ENCODE measurements at regions not wholly inside any gene's neighbourhood (a gene's known extent, or its start where the extent isn't known, plus 50 kb on each side); places are given as distances from the start of the nearest gene placed in this dataset.

DNA sequence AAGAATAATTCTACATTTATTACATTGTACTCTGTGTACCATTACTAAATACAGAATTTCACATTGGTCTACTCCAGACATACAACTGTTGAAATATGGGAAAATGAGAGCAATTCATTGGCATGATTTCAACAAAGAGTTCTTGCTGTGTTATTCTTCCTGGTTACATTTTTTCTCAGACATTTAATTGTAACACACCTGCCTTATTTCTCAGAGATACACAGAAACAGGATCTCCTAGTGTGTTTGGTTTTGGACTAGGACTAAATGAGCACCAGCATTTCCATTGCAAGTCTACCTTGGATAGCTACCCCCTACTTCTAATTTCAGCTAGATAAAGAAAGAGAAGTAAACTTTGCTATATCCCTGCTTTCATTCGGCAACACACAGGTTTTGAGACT lies 274.3 kb upstream of the CNTN4 start:
- TF ChIP-seq, protein P1, sequence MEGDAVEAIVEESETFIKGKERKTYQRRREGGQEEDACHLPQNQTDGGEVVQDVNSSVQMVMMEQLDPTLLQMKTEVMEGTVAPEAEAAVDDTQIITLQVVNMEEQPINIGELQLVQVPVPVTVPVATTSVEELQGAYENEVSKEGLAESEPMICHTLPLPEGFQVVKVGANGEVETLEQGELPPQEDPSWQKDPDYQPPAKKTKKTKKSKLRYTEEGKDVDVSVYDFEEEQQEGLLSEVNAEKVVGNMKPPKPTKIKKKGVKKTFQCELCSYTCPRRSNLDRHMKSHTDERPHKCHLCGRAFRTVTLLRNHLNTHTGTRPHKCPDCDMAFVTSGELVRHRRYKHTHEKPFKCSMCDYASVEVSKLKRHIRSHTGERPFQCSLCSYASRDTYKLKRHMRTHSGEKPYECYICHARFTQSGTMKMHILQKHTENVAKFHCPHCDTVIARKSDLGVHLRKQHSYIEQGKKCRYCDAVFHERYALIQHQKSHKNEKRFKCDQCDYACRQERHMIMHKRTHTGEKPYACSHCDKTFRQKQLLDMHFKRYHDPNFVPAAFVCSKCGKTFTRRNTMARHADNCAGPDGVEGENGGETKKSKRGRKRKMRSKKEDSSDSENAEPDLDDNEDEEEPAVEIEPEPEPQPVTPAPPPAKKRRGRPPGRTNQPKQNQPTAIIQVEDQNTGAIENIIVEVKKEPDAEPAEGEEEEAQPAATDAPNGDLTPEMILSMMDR (IDR thresholded peaks at IDR 0.05; ENCODE audit: insufficient read depth in 1 of 2, low read depth in 1 of 2, low read length in 1 of 2, severe bottlenecking in 1 of 2, unreplicated experiment in 1 of 2): no peak
- no peaks in the 10 kb centered on the region for H3K4me1 Mint-ChIP-seq (ENCODE audit: low read depth, unreplicated experiment)
- no peak for DNase-seq
- ChIA-PET POLR2A (no interaction called here), CTCF (no interaction called here)
- H3K4me3 Mint-ChIP-seq (ENCODE audit: unreplicated experiment): no peak overlapping the region
- no peak overlapping the region for H3K4me3 ChIP-seq (ENCODE audit: low read depth, low read length)
- no peaks in the 10 kb centered on the region for H3K27me3 Mint-ChIP-seq (ENCODE audit: insufficient read depth, unreplicated experiment)
- no peak overlapping the region for H3K27ac Mint-ChIP-seq (ENCODE audit: unreplicated experiment)
- H3K27me3 ChIP-seq (replicated peaks; ENCODE audit: control insufficient read depth, insufficient read depth, low read length): no peaks in the 10 kb centered on the region
- H3K9me3 ChIP-seq: no peaks in the 10 kb centered on the region
- no peaks in the 10 kb centered on the region for H3K9me3 Mint-ChIP-seq (ENCODE audit: unreplicated experiment)
- H3K4me1 ChIP-seq: no peaks in the 10 kb centered on the region
- no TSS peak for BruUV-seq (replicated peaks)
- H3K36me3 Mint-ChIP-seq (ENCODE audit: insufficient read depth, unreplicated experiment): no peaks in the 10 kb centered on the region
- intact Hi-C loops (cut with micrococcal nuclease; ENCODE audit: unreplicated experiment): no loop called here
- H3K36me3 ChIP-seq (ENCODE audit: control insufficient read depth, insufficient read depth, low read length): no peaks in the 10 kb centered on the region

DNA sequence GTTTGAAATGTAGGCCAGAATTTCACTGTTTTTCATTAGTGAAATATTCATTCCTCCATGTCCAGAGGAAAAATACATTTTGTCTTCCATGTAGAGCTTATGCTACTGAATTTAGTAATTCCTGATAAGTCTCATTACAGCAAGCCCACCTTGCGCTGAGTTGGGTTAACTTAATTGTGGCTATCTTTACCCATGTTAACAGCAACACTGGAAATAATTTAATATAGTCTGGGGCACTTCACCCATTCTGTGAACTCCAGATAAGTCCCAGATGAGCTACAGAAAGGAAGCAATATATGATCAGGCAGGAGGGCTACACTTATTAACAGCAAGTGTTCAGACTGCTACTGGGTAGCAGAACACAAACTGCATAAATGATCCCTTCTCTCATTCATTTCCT lies 270.1 kb upstream of the CNTN4 start:
- BruUV-seq (replicated peaks): no TSS peak
- Histone ChIP-seq H3K36me3 (ENCODE audit: control insufficient read depth, insufficient read depth, low read length) (no peaks in the 10 kb centered on the region), H3K4me1 (no peaks in the 10 kb centered on the region), H3K27me3 (replicated peaks; ENCODE audit: control insufficient read depth, insufficient read depth, low read length) (no peaks in the 10 kb centered on the region), H3K4me3 (ENCODE audit: low read depth, low read length) (no peak overlapping the region), H3K9me3 (no peaks in the 10 kb centered on the region)
- no peaks in the 10 kb centered on the region for H3K9me3 Mint-ChIP-seq (ENCODE audit: unreplicated experiment)
- no peaks in the 10 kb centered on the region for H3K27me3 Mint-ChIP-seq (ENCODE audit: insufficient read depth, unreplicated experiment)
- H3K36me3 Mint-ChIP-seq (ENCODE audit: insufficient read depth, unreplicated experiment): no peaks in the 10 kb centered on the region
- no peak overlapping the region for H3K27ac Mint-ChIP-seq (ENCODE audit: unreplicated experiment)
- intact Hi-C loops (cut with micrococcal nuclease; ENCODE audit: unreplicated experiment): no loop called here
- H3K4me1 Mint-ChIP-seq (ENCODE audit: low read depth, unreplicated experiment): no peaks in the 10 kb centered on the region
- ChIA-PET POLR2A (no interaction called here), CTCF (no interaction called here)
- no peak for DNase-seq
- no peak overlapping the region for H3K4me3 Mint-ChIP-seq (ENCODE audit: unreplicated experiment)
- TF ChIP-seq, protein P1 (IDR thresholded peaks at IDR 0.05; ENCODE audit: insufficient read depth in 1 of 2, low read depth in 1 of 2, low read length in 1 of 2, severe bottlenecking in 1 of 2, unreplicated experiment in 1 of 2): no peak

DNA sequence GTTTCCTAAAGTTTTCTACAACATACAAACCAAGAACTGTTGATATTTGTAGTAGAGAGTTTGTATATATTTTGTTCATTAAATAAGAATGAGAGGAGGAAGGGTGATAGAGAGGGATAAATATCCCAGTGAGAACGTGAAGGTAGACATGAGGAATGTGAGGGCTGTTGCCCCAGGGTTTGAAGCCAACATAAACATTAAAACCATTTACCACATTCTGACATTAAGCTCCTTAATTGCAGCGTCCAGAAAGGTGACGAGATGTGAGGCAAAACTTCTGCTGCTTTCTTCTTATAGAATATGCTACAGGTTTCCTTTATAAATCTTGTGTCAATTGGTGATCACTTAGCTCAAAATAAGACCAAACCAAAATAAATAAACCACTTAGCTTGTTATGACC lies 267.8 kb upstream of the CNTN4 start:
- H3K36me3 ChIP-seq (ENCODE audit: control insufficient read depth, insufficient read depth, low read length): no peaks in the 10 kb centered on the region
- DNase-seq: no peak
- H3K4me3 ChIP-seq (ENCODE audit: low read depth, low read length): no peak overlapping the region
- TF ChIP-seq, protein P1 (IDR thresholded peaks at IDR 0.05; ENCODE audit: insufficient read depth in 1 of 2, low read depth in 1 of 2, low read length in 1 of 2, severe bottlenecking in 1 of 2, unreplicated experiment in 1 of 2): no peak
- H3K4me1 ChIP-seq: no peaks in the 10 kb centered on the region
- intact Hi-C loops (cut with micrococcal nuclease; ENCODE audit: unreplicated experiment): no loop called here
- BruUV-seq (replicated peaks): no TSS peak
- H3K4me3 Mint-ChIP-seq (ENCODE audit: unreplicated experiment): no peak overlapping the region
- no peaks in the 10 kb centered on the region for H3K9me3 ChIP-seq
- H3K9me3 Mint-ChIP-seq (ENCODE audit: unreplicated experiment): no peaks in the 10 kb centered on the region
- H3K27me3 ChIP-seq (replicated peaks; ENCODE audit: control insufficient read depth, insufficient read depth, low read length): no peaks in the 10 kb centered on the region
- CTCF ChIA-PET: no interaction called here
- peaks cover 4% of the 10 kb centered on the region for H3K27me3 Mint-ChIP-seq (ENCODE audit: insufficient read depth, unreplicated experiment)
- H3K27ac Mint-ChIP-seq (ENCODE audit: unreplicated experiment): no peak overlapping the region
- H3K36me3 Mint-ChIP-seq (ENCODE audit: insufficient read depth, unreplicated experiment): no peaks in the 10 kb centered on the region
- POLR2A ChIA-PET: no interaction called here
- no peaks in the 10 kb centered on the region for H3K4me1 Mint-ChIP-seq (ENCODE audit: low read depth, unreplicated experiment)
